ENCODE measurements at regions not wholly inside any gene's neighbourhood (a gene's known extent, or its start where the extent isn't known, plus 50 kb on each side); places are given as distances from the start of the nearest gene placed in this dataset.
A peak's percentile ranks its signal among the peaks of the same experiment; 100 is the strongest.

- DNase-seq = peak; percentile 1
Measured at GRCh38 chrX:102067966-102068723, 57.3 kb upstream of the TCEAL2 start.

DNA sequence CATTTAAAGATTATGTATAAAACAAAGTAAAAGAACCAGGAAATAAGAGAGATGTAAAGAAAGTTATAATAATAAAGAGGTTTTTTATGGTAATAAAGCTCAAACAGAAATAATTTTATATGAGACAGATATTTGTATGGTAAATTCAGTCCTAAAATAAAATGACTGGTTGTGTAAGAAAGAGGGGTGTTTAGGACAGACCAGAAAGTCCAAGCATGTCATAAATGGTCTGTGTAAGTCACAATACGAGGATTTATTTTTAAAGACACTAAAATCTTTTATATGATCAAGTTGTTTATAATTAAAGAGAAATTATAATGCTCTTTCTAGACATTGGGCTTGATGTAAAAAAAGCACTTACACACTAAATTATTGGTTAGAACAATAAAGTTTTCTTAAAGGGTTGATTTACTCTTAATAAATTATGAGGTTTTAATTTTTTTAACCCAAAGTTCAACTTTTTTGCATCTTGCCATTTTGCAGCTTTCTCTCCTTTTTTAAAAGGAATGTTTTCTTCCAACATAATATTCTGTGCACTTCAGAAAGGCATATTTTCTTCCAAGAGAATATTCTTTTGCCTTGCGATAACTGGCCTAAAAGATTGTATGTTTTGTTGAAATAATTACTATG lies 61.9 kb upstream of the TCEAL2 start:
- DNase-seq = no peak

- DNase-seq = no peak
Measured at GRCh38 chrX:102044496-102044895, 81.0 kb upstream of the TCEAL2 start.

GRCh38 chrX:102043380-102043779 lies 82.1 kb upstream of the TCEAL2 start:
- DNase-seq = no peak

DNA sequence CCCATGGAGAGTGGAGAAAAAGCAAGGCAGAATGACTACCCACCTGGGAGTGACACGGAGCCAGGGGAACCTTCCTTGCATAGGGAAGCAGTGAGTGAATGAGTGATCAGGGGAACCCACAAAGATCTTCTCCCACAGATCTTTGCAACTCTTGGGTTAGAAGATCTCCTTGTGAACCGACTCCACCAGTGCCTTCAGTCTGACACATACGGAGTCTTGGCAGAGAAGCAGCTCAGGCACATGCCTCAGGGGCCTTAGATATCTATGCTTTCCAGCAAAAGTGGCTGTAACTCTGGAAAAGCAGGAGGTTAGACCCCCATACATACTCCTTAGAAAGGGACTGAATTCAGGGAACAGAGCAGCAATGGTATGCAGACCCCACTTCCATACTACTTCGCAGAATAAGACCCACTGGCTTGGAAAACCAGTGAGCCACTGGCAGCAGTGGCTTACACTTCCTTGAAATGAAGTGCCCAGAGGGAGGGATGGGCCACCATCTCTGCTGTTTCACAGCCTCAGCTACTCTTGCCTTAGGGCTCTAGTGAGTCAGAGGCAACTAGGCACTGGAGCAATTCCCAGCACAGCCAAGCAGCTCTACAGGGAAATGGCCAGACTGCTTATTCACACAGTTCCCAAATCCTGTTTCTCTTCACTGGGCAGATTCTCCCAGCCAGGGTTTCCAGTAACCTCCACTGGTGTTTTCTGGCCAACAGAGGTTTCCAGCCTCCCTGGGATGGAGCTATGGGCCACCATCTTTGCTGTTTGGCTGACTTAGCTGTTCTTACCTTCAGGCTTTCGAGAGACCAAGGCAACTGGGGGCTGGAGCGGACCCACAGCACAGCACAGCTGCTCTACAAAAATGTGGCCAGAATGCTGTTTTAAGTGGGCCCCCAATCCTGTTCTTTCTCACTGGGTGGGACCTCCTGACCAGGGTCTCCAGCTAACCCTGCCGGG lies 82.8 kb upstream of the TCEAL2 start:
- DNase-seq = no peak

DNA sequence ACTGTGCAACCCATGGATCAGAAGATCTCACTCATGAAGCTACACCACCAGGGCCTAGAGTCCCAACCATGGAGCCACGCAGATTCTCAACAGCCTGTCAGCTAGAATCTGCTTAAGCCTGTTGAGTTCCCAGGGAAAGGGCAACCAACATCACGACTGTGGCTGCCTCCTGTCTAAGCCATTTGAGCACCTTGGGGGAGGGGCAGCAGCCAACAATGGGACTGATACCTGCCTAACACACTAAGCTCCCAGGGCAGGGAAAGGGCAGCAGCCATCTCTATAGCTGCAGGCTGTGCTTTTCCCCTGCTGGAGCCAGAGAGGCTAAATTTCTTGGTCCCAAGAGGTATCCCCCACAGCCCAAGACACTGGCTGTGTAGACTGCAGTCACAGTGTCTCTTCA lies 96.5 kb upstream of the TCEAL2 start:
- no peak for DNase-seq

DNA sequence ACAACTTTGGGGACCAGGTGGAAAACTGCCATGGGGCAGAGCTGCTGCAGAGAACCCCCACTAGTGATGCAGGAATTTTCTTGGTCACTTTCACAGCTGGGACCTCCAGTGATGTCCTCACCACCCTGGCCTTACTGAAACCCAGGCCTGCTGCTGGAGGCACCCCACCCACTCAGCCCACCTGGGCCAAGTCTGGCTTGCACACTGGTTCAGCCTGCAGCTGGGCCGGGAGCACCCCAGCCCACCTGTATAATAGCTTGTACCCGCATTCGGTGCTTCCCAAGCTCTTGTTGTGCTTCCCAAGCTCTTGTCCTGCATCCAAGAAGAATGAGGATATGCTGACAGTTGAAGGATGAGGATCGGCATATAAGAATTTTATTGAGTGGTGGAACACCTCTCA lies 86.4 kb upstream of the ZMAT1 start:
- no peak for DNase-seq

- DNase-seq = no peak
Measured at GRCh38 chrX:102008901-102009300, 77.1 kb upstream of the ZMAT1 start.

GRCh38 chrX:101999644-102000539 lies 68.1 kb upstream of the ZMAT1 start:
- no peak for DNase-seq

- DNase-seq = no peak
Measured at GRCh38 chrX:101993335-101993734, 61.5 kb upstream of the ZMAT1 start.

DNA sequence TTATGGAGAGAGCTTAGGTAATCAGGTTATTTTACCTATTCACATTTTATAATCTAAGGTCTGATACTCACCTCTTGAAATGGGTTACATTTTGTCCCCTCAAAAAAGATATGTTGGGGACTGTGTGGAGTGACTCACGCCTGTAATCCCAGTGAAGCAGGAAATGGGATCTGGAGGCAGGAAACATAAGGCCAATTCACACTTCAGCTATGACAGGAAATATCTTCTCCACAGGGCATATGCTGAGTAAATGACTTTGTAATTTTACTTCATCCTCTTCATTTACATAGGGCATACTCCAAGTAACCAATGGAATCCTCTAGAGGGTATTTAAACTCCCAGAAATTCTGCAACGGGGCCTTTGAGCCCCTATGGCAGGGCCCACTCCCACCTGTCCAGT lies 54.8 kb upstream of the ZMAT1 start:
- no peak for DNase-seq
